CD4-positive, alpha-beta T cell (primary cell): ENCODE measurements at regions not wholly inside any gene's neighbourhood (a gene's known extent, or its start where the extent isn't known, plus 50 kb on each side); places are given as distances from the start of the nearest gene placed in this dataset.
A peak's percentile ranks its signal among the peaks of the same experiment; 100 is the strongest.
"Not testable (repeated sequence)": the region's sequence is repeated elsewhere in the genome, so short reads cannot be mapped to it uniquely, and the experiment has no call there.

Experiments used
- ATAC-seq: fragments of 200-7000 bp; cut with Tn5 transposase; one replicate; pipeline ENCODE4 v1.10.0; 2022; ENCODE audit warnings: mild to moderate bottlenecking; ENCODE audit not compliant: poor library complexity
- CTCF ChIA-PET: fragments of 350-600 bp; sonication (Branson Sonifier 250); formaldehyde crosslinking; loops from one replicate; lab custom pipeline; 2021; ENCODE audit warnings: antibody characterized with exemption, inconsistent platforms; lab: Charles Lee
- POLR2A ChIA-PET: fragments of 350-600 bp; sonication (Branson Sonifier 250); formaldehyde crosslinking; loops from one replicate; lab custom pipeline; 2021; ENCODE audit warnings: antibody characterized with exemption, inconsistent platforms; lab: Charles Lee
- DNase-seq, 14 experiments: peaks; one replicate each; pipeline ENCODE4 v3.0.0-alpha.2; 2013 to 2020; ENCODE audit warnings: mixed read lengths in 2 of 14
- H3K27ac ChIP-seq, 2 donors: one replicate each; pipeline versions ENCODE4 v1.5.1 to v1.7.0; 2013; ENCODE audit warnings: low read length in 2 of 2, low read depth in 1 of 2, mild to moderate bottlenecking in 1 of 2
- H3K27me3 ChIP-seq, 2 experiments: 1 replicate in 1 of 2; 2 replicates in 1 of 2; pipeline versions ENCODE4 v1.6.1 to v1.7.0; 2013; ENCODE audit warnings: low read length in 2 of 2, control low read depth in 1 of 2, mild to moderate bottlenecking in 1 of 2, moderate library complexity in 1 of 2; ENCODE audit not compliant: insufficient read depth in 2 of 2, control insufficient read depth in 1 of 2
- H3K36me3 ChIP-seq: one replicate; pipeline ENCODE4 v1.6.1; 2013; ENCODE audit warnings: low read length, control low read depth; ENCODE audit not compliant: insufficient read depth
- H3K4me1 ChIP-seq: one replicate; pipeline ENCODE4 v1.6.1; 2013; ENCODE audit warnings: low read length, control low read depth; ENCODE audit not compliant: insufficient read depth
- H3K4me3 ChIP-seq: one replicate; pipeline ENCODE4 v1.5.1; 2013; ENCODE audit warnings: mild to moderate bottlenecking, low read length, moderate library complexity
- H3K9me3 ChIP-seq, 2 experiments: 1 replicate in 1 of 2; 2 replicates in 1 of 2; pipeline versions ENCODE4 v1.6.1 to v1.7.0; 2013; ENCODE audit warnings: low read length in 2 of 2, mild to moderate bottlenecking in 2 of 2, control low read depth in 1 of 2, moderate library complexity in 1 of 2; ENCODE audit not compliant: control insufficient read depth in 1 of 2, insufficient read depth in 1 of 2
- H3K27ac Mint-ChIP-seq: one replicate; pipeline ENCODE4 v1.8.0; 2020; ENCODE audit warnings: mixed read lengths
- H3K27me3 Mint-ChIP-seq: one replicate; pipeline ENCODE4 v1.8.0; 2021; ENCODE audit warnings: mixed read lengths
- H3K36me3 Mint-ChIP-seq: one replicate; pipeline ENCODE4 v1.8.0; 2021; ENCODE audit warnings: low read depth, mixed read lengths
- H3K4me1 Mint-ChIP-seq: one replicate; pipeline ENCODE4 v1.8.0; 2021; ENCODE audit warnings: low read depth, mixed read lengths
- H3K4me3 Mint-ChIP-seq: one replicate; pipeline ENCODE4 v1.8.0; 2020; ENCODE audit warnings: mild to moderate bottlenecking, mixed read lengths
- H3K9me3 Mint-ChIP-seq: one replicate; pipeline ENCODE4 v1.8.0; 2020; ENCODE audit warnings: mixed read lengths
- CTCF ChIP-seq: fragments of 200-600 bp; IDR thresholded peaks from one replicate; pipeline ENCODE4 v1.8.0; 2022; ENCODE audit warnings: antibody characterized with exemption, mild to moderate bottlenecking
- intact Hi-C, 2 experiments: fragments of 100-400 bp; cut with DNase I in 1 of 2; cut with micrococcal nuclease in 1 of 2; formaldehyde crosslinking; loops; one replicate each; pipeline versions ENCODE4 v1.15.1 to v1.9.0; 2023 to 2025; cut with DNase I, micrococcal nuclease

DNA sequence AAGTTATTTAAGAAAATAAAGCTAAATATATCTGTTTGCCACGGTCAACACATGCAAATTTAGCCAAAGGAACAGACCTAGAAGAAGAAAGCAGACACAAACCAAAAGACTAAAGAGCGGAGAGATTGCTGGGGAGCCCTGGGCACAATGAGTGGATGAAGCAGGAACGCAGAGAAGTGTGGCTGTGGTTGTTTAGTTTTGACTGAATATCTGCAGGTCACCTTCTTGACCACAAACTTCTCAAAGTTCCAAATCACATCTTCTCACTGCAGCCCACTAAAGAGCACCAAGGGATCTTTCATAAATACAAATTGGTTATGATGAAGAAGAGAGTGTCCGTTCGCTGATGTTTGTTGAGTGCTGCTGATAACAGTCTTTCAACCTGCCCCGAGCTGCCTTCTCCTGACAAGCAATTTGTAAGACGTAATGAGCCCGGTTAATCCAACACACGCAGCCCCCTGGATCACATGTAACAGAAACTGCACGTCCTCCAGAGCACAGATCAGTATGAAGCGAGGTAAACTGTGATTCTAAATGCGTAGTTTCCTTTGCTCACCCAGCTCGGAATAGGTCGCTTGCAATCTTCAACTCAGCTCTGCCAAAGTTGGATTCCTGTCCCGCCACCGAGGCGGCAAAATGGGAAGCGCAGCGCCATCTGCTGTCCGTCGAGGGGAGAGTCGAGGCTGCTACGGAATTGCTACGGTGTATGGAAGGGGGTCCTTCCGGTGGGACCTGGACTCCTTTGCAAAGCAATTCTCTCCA, 120.8 kb downstream of the GXYLT1 start:
- intact Hi-C loops: loop anchor here (5.0 kb wide), 3 partner anchors 308 to 1077 kb away; no protein-coding TSS in a partner anchor
- H3K4me1 ChIP-seq: peaks cover 8% of the 10 kb centered on the region
- H3K27me3 ChIP-seq: peaks cover 3 to 8% of the 10 kb centered on the region in 2 experiments
- Mint-ChIP-seq H3K9me3 (no peaks in the 10 kb centered on the region), H3K4me1 (peaks cover 9% of the 10 kb centered on the region), H3K36me3 (no peaks in the 10 kb centered on the region), H3K27ac (no peak overlapping the region), H3K4me3 (peak overlapping the region; percentile 73), H3K27me3 (peaks cover 25% of the 10 kb centered on the region)
- no peaks in the 10 kb centered on the region for H3K36me3 ChIP-seq
- H3K27ac ChIP-seq: no peak overlapping the region
- peak; percentile 90 for TF ChIP-seq CTCF
- DNase-seq (peak; percentile 48 to 78 (median 59)), ATAC-seq (peak; percentile 83)
- H3K9me3 ChIP-seq: no peaks in the 10 kb centered on the region
- H3K4me3 ChIP-seq: peak overlapping the region; percentile 36
- CTCF ChIA-PET: interaction anchor here (0.6 to 1.7 kb wide), 11 partner anchors 9 to 349 kb away, joined by 3 to 7 read pairs (median 4); no protein-coding TSS in a partner anchor
- POLR2A ChIA-PET: interaction anchor here (0.6 kb wide), 1 partner anchor 349 kb away, joined by 3 read pairs; no protein-coding TSS in a partner anchor

DNA sequence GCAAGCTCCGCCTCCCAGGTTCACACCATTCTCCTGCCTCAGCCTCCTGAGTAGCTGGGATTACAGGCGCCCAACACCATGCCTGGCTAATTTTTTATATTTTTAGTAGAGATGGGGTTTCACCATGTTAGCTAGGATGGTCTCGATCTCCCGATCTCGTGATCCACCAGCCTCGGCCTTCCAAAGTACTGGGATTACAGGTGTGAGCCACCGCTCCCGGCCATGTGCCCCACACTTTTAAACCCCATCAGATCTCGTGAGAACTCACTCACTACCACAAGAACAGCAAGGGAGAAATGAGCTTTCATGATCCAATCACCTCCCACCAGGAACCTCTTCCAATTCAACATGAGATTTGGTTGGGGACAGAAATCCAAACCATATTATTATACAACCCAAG, 122.7 kb downstream of the GXYLT1 start:
- H3K36me3 ChIP-seq, H3K4me3 ChIP-seq, H3K27ac Mint-ChIP-seq, DNase-seq, H3K4me1 ChIP-seq, ATAC-seq, H3K4me1 Mint-ChIP-seq, H3K9me3 ChIP-seq, H3K27ac ChIP-seq, H3K9me3 Mint-ChIP-seq, POLR2A ChIA-PET, H3K4me3 Mint-ChIP-seq, CTCF ChIA-PET, H3K36me3 Mint-ChIP-seq, H3K27me3 ChIP-seq: not testable (repeated sequence)
- peaks cover 25% of the 10 kb centered on the region for H3K27me3 Mint-ChIP-seq
- intact Hi-C loops: loop anchor here (5.0 kb wide), 3 partner anchors 310 to 1075 kb away; no protein-coding TSS in a partner anchor

DNA sequence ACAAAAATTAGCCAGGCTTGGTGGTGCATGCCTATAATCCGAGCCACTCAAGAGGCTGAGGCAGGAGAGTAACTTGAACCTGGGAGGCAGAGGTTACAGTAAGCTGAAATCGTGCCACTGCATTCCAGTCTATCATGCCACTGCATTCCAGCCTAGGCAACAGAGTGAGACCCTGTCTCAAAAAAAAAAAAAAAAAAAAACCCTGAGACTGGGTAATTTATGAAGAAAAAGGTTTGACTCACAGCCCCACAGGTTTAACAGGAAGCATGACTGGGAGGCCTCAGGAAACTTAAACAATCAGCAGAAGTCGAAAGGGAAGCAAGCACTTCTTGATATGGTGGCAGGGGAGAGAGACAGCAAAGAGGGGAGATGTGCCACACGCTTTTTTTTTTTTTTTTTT, 123.2 kb downstream of the GXYLT1 start:
- peaks cover 9% of the 10 kb centered on the region for H3K4me1 Mint-ChIP-seq
- ATAC-seq (no peak), DNase-seq (peak in 2 of 14 experiments; percentile 3 to 21)
- no peaks in the 10 kb centered on the region for H3K36me3 ChIP-seq
- H3K4me1 ChIP-seq: peaks cover 8% of the 10 kb centered on the region
- no peak overlapping the region for H3K4me3 Mint-ChIP-seq
- H3K9me3 ChIP-seq: no peaks in the 10 kb centered on the region
- H3K4me3 ChIP-seq: no peak overlapping the region
- H3K27me3 ChIP-seq: peaks cover 3 to 8% of the 10 kb centered on the region in 2 experiments
- no peak overlapping the region for H3K27ac ChIP-seq
- ChIA-PET POLR2A (no interaction called here), CTCF (no interaction called here)
- H3K27me3 Mint-ChIP-seq: peaks cover 25% of the 10 kb centered on the region
- intact Hi-C loops: loop anchor here (5.0 kb wide), 3 partner anchors 311 to 1074 kb away; no protein-coding TSS in a partner anchor
- no peak overlapping the region for H3K27ac Mint-ChIP-seq
- H3K36me3 Mint-ChIP-seq: no peaks in the 10 kb centered on the region
- H3K9me3 Mint-ChIP-seq: no peaks in the 10 kb centered on the region
- TF ChIP-seq CTCF: no peak
